NCI-H345 (cell line): ENCODE measurements at regions not wholly inside any gene's neighbourhood (a gene's known extent, or its start where the extent isn't known, plus 50 kb on each side); places are given as distances from the start of the nearest gene placed in this dataset.
"Not testable (repeated sequence)": the region's sequence is repeated elsewhere in the genome, so short reads cannot be mapped to it uniquely, and the experiment has no call there.

Experiments
- DNase-seq: peaks from one replicate; lab custom pipeline; 2025; lab: John Stamatoyannopoulos, UW

- DNase-seq: no peak
Measured at GRCh38 chr4:130008461-130008860, 912.5 kb downstream of the C4orf33 start.

- DNase-seq: not testable (repeated sequence)
Measured at GRCh38 chr4:130012806-130013205, 916.9 kb downstream of the C4orf33 start.

- no peak for DNase-seq
Measured at GRCh38 chr4:130021706-130022105, 925.8 kb downstream of the C4orf33 start.

- DNase-seq: no peak
Measured at GRCh38 chr4:130023088-130023487, 927.1 kb downstream of the C4orf33 start.

GRCh38 chr4:130025701-130026100 is 929.7 kb downstream of the C4orf33 start:
- no peak for DNase-seq

GRCh38 chr4:130026185-130026584 is 930.2 kb downstream of the C4orf33 start:
- peak; percentile 94 for DNase-seq

GRCh38 chr4:130027973-130028372 is 932.0 kb downstream of the C4orf33 start:
- DNase-seq: no peak

- DNase-seq: no peak
Measured at GRCh38 chr4:130028552-130028951, 932.6 kb downstream of the C4orf33 start.

- no peak for DNase-seq
Measured at GRCh38 chr4:130029442-130029841, 933.5 kb downstream of the C4orf33 start.

- DNase-seq: no peak
Measured at GRCh38 chr4:130031858-130032257, 935.9 kb downstream of the C4orf33 start.

- DNase-seq: not testable (repeated sequence)
Measured at GRCh38 chr4:130033657-130034056, 937.7 kb downstream of the C4orf33 start.

- DNase-seq: no peak
Measured at GRCh38 chr4:130034876-130035275, 938.9 kb downstream of the C4orf33 start.

GRCh38 chr4:130035391-130035790 is 939.4 kb downstream of the C4orf33 start:
- DNase-seq: no peak

- DNase-seq: not testable (repeated sequence)
Measured at GRCh38 chr4:130037866-130038265, 941.9 kb downstream of the C4orf33 start.

- DNase-seq: not testable (repeated sequence)
Measured at GRCh38 chr4:130038540-130038939, 942.6 kb downstream of the C4orf33 start.

GRCh38 chr4:130043732-130044160 is 947.8 kb downstream of the C4orf33 start:
- DNase-seq: no peak

- no peak for DNase-seq
Measured at GRCh38 chr4:130044788-130045531, 949.0 kb downstream of the C4orf33 start.

- peak; percentile 15 for DNase-seq
Measured at GRCh38 chr4:130053723-130054122, 957.8 kb downstream of the C4orf33 start.

GRCh38 chr4:130054908-130055307 is 959.0 kb downstream of the C4orf33 start:
- DNase-seq: no peak

- DNase-seq: no peak
Measured at GRCh38 chr4:130056286-130056685, 960.3 kb downstream of the C4orf33 start.

GRCh38 chr4:130064471-130064870 is 968.5 kb downstream of the C4orf33 start:
- DNase-seq: no peak

- DNase-seq: no peak
Measured at GRCh38 chr4:130067419-130067818, 971.5 kb downstream of the C4orf33 start.

GRCh38 chr4:130068072-130068471 is 972.1 kb downstream of the C4orf33 start:
- no peak for DNase-seq

- DNase-seq: no peak
Measured at GRCh38 chr4:130071746-130072145, 975.8 kb downstream of the C4orf33 start.
